DOHH2 (cell line): ENCODE measurements at regions not wholly inside any gene's neighbourhood (a gene's known extent, or its start where the extent isn't known, plus 50 kb on each side); places are given as distances from the start of the nearest gene placed in this dataset.

Experiments used
- H3F3A ChIP-seq: fragments of 200-600 bp; sonication (generic), shearing (Covaris generic); 2 replicates; pipeline ENCODE4 v1.6.0; 2016; ENCODE audit warnings: antibody characterized with exemption, mild to moderate bottlenecking; ENCODE audit not compliant: control insufficient read depth, insufficient read depth
- H3K27ac ChIP-seq: fragments of 200-600 bp; sonication (generic); 2 replicates; pipeline ENCODE4 v1.5.1; 2014; ENCODE audit warnings: low read depth, mild to moderate bottlenecking, low read length, moderate library complexity
- H3K27me3 ChIP-seq: fragments of 200-600 bp; sonication (generic); 2 replicates; pipeline ENCODE4 v1.6.1; 2014; ENCODE audit warnings: mild to moderate bottlenecking, low read length, mixed read lengths; ENCODE audit not compliant: control insufficient read depth
- H3K36me3 ChIP-seq: fragments of 200-600 bp; sonication (generic); 2 replicates; pipeline ENCODE4 v1.6.1; 2014; ENCODE audit warnings: mild to moderate bottlenecking, low read length, moderate library complexity, mixed read lengths; ENCODE audit not compliant: control insufficient read depth
- H3K4me1 ChIP-seq: fragments of 200-600 bp; sonication (generic); 2 replicates; pipeline ENCODE4 v1.6.1; 2014; ENCODE audit warnings: mild to moderate bottlenecking, low read length, mixed read lengths; ENCODE audit not compliant: control insufficient read depth
- H3K4me2 ChIP-seq: fragments of 200-600 bp; sonication (generic); 2 replicates; pipeline ENCODE4 v1.6.0; 2014; ENCODE audit warnings: mild to moderate bottlenecking, low read length, moderate library complexity
- H3K4me3 ChIP-seq: fragments of 200-600 bp; sonication (generic); 2 replicates; pipeline ENCODE4 v1.5.1; 2014; ENCODE audit warnings: mild to moderate bottlenecking, low read length, mixed read lengths
- H3K79me2 ChIP-seq: fragments of 200-600 bp; sonication (generic); 2 replicates; pipeline ENCODE4 v1.6.1; 2014; ENCODE audit warnings: mild to moderate bottlenecking, low read length, mixed read lengths; ENCODE audit not compliant: control insufficient read depth
- H3K9me2 ChIP-seq: fragments of 200-600 bp; sonication (generic); replicated peaks from 2 replicates; pipeline ENCODE4 v1.6.1; 2014; ENCODE audit warnings: mild to moderate bottlenecking, low read length, mixed read lengths; ENCODE audit not compliant: control insufficient read depth
- H3K9me3 ChIP-seq: fragments of 200-600 bp; sonication (generic); 2 replicates; pipeline ENCODE4 v1.6.1; 2014; ENCODE audit warnings: antibody characterized with exemption, low read length, mixed read lengths; ENCODE audit not compliant: control insufficient read depth, insufficient read depth
- H4K20me1 ChIP-seq: fragments of 200-600 bp; sonication (generic); 2 replicates; pipeline ENCODE4 v1.6.0; 2014; ENCODE audit warnings: low read depth, mild to moderate bottlenecking, antibody characterized with exemption, low read length, moderate library complexity; ENCODE audit not compliant: control insufficient read depth, insufficient read depth
- CTCF ChIP-seq: fragments of 200-600 bp; sonication (generic); IDR thresholded peaks from one replicate; pipeline ENCODE4 v1.5.1; 2014; ENCODE audit warnings: antibody characterized with exemption, mild to moderate bottlenecking, low read depth, low read length; ENCODE audit not compliant: poor library complexity, severe bottlenecking
- EZH2phosphoT487 ChIP-seq: fragments of 200-600 bp; sonication (generic); IDR thresholded peaks from 2 replicates; pipeline ENCODE4 v1.6.1; 2017; ENCODE audit warnings: borderline replicate concordance, mild to moderate bottlenecking, antibody characterized with exemption, low read length, moderate library complexity, mixed read lengths

GRCh38 chr1:228987286-228987685 lies 252.0 kb downstream of the RHOU start:
- Histone ChIP-seq H3K79me2 (no peaks in the 10 kb centered on the region), H3K4me1 (no peaks in the 10 kb centered on the region), H3K27ac (no peak overlapping the region), H4K20me1 (no peaks in the 10 kb centered on the region), H3F3A (no peaks in the 10 kb centered on the region), H3K4me2 (no peak overlapping the region), H3K9me2 (no peaks in the 10 kb centered on the region), H3K36me3 (no peaks in the 10 kb centered on the region), H3K4me3 (no peak overlapping the region), H3K27me3 (peaks cover 11% of the 10 kb centered on the region), H3K9me3 (no peaks in the 10 kb centered on the region)
- no peak for TF ChIP-seq CTCF

- TF ChIP-seq CTCF (no peak), EZH2phosphoT487 (no peak)
- no peak overlapping the region for H3K4me2 ChIP-seq
Observed at GRCh38 chr1:228987736-228988506, 252.6 kb downstream of the RHOU start.

GRCh38 chr1:228988664-228989063 lies 253.4 kb downstream of the RHOU start:
- Histone ChIP-seq H3K9me3 (no peaks in the 10 kb centered on the region), H3K9me2 (no peaks in the 10 kb centered on the region), H3K27ac (no peak overlapping the region), H3K4me3 (no peak overlapping the region), H3F3A (no peaks in the 10 kb centered on the region), H3K4me1 (no peaks in the 10 kb centered on the region), H4K20me1 (no peaks in the 10 kb centered on the region), H3K36me3 (no peaks in the 10 kb centered on the region), H3K4me2 (no peak overlapping the region), H3K79me2 (no peaks in the 10 kb centered on the region), H3K27me3 (peaks cover 14% of the 10 kb centered on the region)
- TF ChIP-seq EZH2phosphoT487 (no peak), CTCF (no peak)

More at GRCh38 chr1:228987736-228988506, 252.6 kb downstream of the RHOU start:
- H3K27me3 ChIP-seq = peaks cover 14% of the 10 kb centered on the region
- no peaks in the 10 kb centered on the region for H3K79me2 ChIP-seq
- H3F3A ChIP-seq = no peaks in the 10 kb centered on the region
- H3K4me1 ChIP-seq = no peaks in the 10 kb centered on the region
- no peaks in the 10 kb centered on the region for H3K9me2 ChIP-seq
- H3K9me3 ChIP-seq = no peaks in the 10 kb centered on the region
- H3K27ac ChIP-seq = no peak overlapping the region
- H3K36me3 ChIP-seq = no peaks in the 10 kb centered on the region
- H4K20me1 ChIP-seq = no peaks in the 10 kb centered on the region
- H3K4me3 ChIP-seq = no peak overlapping the region
